NCI-H524 treated with DMSO at 0.1 percent for 48 hours (cell line): ENCODE measurements at regions not wholly inside any gene's neighbourhood (a gene's known extent, or its start where the extent isn't known, plus 50 kb on each side); places are given as distances from the start of the nearest gene placed in this dataset.

ENCODE experiments used
- DNase-seq: peaks from one replicate; lab custom pipeline; 2025; lab: John Stamatoyannopoulos, UW

DNA sequence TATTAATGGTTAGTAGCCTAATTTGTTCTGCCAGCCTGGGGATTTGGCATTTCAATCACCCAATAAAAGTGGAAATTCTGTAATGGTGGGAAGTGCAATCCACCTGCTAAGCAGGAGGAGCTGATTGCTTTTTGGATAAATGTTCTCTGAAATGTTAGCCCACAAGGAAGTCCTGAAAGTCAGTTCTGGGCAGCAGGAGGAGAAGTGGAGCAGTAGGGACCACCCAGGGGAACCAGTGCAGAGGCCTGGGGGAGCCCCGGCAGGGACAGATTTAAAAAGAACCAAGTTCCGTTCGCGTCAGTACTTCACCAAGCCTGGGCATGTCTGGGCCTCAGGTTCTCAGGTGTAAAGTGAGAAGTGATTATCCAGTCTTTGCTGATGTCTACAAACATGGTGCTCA, 248.5 kb upstream of the RAB6C start:
- no peak for DNase-seq

DNA sequence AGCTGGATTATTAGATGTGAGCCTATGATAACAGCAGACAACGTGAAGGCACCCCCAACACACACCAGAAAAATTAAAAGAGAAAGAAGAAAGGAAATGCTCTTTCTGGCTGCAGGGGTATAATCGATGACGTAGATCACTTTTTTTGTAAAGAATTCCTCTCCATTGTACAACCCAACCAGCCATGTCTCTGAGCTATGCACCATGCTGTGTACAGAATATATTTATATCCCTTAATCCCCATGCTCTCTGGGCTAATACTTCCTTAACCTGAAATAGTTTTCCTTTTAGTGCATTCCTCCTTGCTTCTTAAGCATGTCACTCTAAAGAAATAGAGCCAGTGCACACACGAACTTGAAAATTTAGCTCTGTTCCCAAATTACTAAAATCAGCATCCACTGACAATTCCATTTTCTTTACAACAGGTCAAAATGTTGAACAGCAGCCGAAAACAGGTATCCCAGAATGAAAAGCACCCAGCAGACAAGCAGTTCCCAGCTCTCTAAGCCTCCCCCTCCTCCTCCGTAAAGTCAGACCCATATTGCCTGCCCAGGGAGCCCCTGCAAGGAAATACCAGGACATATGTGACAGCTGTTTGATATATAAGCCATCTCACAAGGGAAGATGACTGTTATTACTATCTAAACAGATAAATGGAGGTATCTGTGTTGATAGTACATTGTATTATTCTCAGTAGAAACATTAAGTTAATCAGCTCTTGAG, 247.4 kb upstream of the RAB6C start:
- DNase-seq = peak; percentile 71

GRCh38 chr2:129732630-129733026, 246.8 kb upstream of the RAB6C start:
- no peak for DNase-seq

GRCh38 chr2:129733041-129733440, 246.4 kb upstream of the RAB6C start:
- DNase-seq = no peak

- no peak for DNase-seq
These were observed 245.9 kb upstream of the RAB6C start for GRCh38 chr2:129733579-129733978.

GRCh38 chr2:129734343-129735034, 245.0 kb upstream of the RAB6C start:
- no peak for DNase-seq

- no peak for DNase-seq
These were observed 243.9 kb upstream of the RAB6C start for GRCh38 chr2:129735576-129735975.

DNA sequence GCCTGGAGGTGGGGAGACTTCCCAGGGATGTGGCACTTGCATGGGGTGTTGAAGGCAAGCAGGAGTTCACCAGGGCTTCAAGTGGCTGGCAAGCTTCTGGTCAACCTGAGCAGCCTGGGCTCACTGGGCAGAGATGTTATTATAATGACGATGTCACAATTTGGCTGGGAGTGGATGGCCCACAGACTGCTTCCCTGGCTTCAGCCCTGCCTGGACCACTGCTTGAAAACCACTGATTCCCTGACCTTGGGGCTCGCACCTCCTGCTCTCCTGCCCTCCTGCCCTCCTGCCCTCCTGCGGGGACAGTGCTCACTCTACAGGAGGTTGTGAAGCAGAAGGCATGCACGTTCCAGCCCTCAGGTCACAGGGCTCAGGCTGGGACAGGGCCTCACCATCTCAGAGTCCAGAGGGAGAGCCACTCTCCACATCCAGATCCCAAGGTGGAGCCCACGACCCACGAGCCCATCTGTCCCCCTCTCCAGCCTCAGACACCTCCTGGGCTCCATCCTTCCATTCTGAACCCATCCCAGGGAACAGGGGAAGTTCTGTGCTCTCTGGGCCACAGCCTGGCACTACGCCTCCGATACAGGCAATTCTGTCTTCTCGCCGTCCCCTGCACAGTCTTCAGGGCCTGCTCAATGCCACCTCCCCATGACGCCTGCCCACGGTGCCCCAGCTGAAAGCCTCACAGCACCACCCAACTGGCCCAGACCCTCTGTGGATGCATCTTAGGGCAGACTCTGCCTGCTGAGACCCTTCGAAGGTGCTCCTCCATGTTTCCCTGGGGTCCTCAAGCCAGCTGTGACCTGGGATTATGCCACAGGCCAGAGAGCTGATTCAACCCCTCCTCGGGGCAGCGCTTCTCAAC, 241.6 kb upstream of the RAB6C start:
- no peak for DNase-seq

DNA sequence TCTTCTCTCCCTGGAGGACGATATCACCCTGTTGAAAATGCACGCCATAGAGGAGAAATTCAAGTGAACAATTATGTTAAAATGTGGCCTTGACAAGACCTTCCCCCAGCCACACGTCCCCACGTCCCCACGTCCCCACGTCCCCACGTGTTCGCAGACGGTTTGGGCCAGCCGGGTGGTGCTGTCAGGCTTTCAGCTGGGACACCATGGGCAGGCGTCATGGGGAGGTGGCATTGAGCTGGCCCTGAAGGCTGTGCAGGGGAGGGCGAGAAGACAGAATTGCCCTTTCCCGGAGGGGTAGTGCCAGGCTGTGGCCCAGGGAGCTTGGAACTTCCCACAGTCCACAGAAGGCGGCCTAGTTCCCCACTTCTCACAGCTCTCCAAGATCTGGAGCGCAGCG, 240.7 kb upstream of the RAB6C start:
- no peak for DNase-seq

DNA sequence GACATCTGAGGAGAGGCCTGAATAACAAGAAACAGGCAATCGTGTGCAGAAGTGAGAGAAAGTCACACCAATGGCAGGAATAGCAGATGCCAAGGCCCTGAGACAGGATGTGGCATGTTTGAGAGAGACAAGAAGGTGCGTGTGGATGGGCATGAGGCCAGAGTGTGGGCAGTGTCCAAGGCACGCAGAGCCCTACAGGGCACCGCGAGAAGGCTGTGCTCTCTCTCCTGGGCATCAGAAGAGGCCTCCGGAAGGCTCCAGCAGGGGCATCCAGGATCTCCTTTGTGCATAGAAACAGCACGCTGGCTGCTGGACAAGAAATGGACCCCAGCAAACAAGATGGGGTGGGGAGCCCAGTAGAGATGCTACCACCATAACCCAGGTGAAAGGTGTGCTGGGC, 239.0 kb upstream of the RAB6C start:
- no peak for DNase-seq

GRCh38 chr2:129741165-129741564, 238.3 kb upstream of the RAB6C start:
- no peak for DNase-seq

DNA sequence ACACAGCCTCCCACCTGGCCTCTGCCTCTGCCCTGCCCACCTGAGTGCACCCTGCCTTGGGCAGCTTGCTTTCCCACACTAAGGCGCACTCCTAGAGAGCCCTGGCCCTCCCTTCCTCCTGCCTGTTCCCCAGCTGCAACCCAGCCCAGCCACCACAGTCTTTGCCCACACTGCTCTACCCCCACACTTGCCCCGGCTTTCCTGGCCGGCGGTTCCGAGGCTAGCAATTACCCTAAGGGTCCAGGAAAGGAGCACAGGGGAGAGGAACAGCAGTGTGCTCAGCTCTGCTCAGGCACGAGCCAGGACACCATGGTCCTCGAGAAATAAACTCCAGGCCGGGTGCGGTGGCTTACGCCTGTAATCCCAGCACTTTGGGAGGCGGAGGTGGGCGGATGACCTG, 237.8 kb upstream of the RAB6C start:
- no peak for DNase-seq

DNA sequence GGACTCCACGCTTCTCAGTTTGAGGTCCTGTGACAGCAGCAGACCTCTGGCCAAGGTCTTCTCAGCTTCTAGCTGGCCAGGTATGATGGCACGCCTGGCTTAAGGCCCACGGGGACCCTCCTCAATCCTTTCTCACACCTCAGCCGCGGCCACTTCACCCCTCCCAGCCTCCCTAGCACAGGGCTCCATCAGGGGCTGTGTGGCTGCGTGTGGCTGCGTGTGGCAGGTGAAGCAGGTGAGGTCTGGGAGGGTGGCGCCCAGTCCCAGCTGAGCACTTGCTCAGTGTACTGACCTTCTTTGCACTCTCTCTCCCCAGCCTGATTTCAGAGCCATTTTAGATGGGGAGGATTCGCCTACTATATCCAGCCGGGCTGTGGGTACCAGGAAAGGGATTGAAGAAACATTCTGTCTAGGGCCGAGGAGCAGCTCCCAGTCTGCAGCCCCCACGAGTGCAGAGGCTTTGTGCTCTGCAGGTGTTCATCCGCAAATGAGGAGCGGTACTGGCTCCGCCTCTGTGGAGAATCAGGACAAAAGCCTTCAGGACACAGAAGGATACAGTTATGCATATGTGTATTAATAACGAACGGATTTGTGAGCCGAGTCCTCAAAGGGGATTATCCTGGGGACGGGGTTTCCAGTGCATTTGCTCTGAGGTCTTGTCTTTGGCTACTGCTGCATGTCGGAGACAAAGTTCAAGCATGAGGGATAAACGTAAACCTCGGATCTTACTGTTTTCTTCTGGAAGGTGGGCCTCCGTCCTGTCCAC, 236.9 kb upstream of the RAB6C start:
- peak; percentile 69 for DNase-seq

- DNase-seq = no peak
These were observed 235.3 kb upstream of the RAB6C start for GRCh38 chr2:129744141-129744540.

- DNase-seq = no peak
These were observed 234.8 kb upstream of the RAB6C start for GRCh38 chr2:129744649-129745048.

GRCh38 chr2:129747500-129748125, 231.9 kb upstream of the RAB6C start:
- DNase-seq = no peak

DNA sequence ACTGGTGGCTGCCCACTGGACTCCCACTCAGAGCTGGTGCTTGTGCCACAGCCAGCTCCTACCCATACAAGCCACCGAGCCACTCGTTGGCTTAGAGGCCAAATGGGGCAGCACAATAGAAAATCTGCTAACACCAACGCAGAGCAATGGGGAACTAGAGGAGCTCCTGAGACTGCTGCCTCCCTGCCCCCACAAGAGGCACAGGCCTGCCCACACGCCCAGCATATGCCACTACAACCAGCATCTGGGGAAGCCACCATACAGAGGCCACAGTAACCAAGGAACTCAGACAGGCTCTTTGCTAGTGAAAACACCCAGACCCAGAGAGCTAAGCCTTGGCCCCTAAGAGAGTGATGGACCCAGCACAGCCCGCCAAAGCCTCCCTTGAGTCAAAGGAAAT, 231.2 kb upstream of the RAB6C start:
- no peak for DNase-seq

DNA sequence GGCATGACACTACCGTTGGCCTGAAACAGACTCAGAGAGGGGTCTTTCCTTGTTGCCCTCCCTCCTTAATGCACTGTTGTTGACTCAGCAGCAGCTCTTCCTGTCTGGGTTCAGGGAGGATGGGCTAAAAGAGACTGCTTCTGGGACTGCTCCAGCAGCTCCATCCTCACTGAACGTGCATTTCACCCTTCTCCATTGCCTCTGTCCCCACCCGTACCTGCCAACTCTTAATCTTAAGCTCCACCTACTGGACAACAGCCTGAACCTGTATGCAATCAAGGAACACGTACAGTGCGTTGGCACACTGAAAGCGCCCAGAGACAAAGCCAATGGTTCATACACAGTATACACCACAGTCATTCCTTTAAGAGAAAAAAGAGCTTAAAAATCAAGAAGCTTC, 230.8 kb upstream of the RAB6C start:
- peak; percentile 32 for DNase-seq

DNA sequence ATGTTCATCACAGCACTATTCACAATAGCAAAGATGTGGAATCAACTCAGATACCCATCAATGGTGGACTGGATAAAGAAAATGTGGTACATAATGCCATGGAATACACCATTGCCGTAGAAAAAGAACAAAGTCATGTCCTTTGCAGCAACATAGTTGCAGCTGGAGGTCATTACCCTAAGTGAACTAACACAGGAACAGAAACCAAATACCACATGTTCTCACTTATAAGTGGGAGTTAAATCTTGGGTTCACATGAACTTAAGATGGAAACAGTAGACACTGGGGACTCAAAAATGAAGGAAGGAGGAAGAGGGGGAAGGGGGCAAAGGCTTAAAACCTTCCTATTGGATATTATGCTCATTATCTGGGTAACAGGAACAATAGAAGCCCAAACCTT, 228.1 kb upstream of the RAB6C start:
- no peak for DNase-seq

- DNase-seq = no peak
These were observed 227.3 kb upstream of the RAB6C start for GRCh38 chr2:129752176-129752575.

DNA sequence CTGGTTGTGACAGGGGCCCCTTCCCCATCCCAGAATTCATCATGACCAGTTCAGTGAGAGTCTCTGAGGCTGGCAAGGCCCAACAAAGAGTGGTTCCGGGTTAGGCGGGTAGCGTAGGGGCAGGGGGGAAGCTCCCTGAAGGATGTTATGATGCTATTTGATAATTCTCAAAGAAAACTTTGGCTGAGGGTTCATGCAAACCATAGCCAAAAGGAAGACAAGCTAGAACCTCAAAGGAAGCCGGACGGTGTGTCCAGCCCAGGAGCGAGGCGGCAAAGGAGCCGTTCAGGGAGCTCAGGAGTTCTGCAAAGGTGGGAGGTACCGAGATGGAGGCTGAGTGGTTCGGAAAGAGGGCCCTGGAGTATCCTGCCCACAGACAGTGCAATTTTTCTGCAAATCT, 226.8 kb upstream of the RAB6C start:
- DNase-seq = no peak

DNA sequence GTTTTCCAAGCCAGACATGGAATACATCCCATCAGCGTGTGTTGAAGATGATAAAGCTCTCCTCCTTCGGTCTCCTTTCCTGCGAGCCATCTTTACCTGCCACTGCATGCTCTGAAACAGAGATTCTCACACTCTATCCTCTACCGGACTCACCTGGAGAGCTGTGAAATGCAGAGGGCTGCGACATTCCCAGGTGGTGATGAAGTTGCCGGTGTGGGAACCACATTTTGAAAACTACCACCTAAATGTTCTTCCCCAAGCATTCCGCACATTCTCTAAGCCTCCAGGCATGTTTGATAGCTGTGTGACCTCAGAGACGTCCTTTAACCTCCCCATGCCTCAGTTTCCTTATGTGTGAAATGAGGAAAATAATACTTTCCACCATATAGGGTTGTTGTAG, 226.2 kb upstream of the RAB6C start:
- no peak for DNase-seq
